Epithelial cell of esophagus (primary cell): ENCODE measurements at regions not wholly inside any gene's neighbourhood (a gene's known extent, or its start where the extent isn't known, plus 50 kb on each side); places are given as distances from the start of the nearest gene placed in this dataset.

Source experiments
- DNase-seq: peaks from one replicate; pipeline ENCODE4 v3.0.0; 2010; ENCODE audit warnings: low read depth
- H3K4me3 ChIP-seq: 2 replicates; pipeline ENCODE4 v1.5.1; 2011; ENCODE audit warnings: mild to moderate bottlenecking, low read length, control low read depth
- CTCF ChIP-seq: IDR thresholded peaks from 2 replicates; pipeline ENCODE4 v1.5.1; 2011; ENCODE audit warnings: low read depth, mild to moderate bottlenecking, low read length, control low read depth, inconsistent platforms; ENCODE audit not compliant: insufficient read depth; ENCODE audit errors: missing control alignments

GRCh38 chr1:216855810-216856209 lies 132.6 kb upstream of the ESRRG start:
- DNase-seq: no peak
- no peak overlapping the region for H3K4me3 ChIP-seq
- no peak for TF ChIP-seq CTCF

GRCh38 chr1:216854836-216855484 lies 131.7 kb upstream of the ESRRG start:
- H3K4me3 ChIP-seq: no peak overlapping the region
- TF ChIP-seq CTCF: no peak
- no peak for DNase-seq

GRCh38 chr1:216851073-216851472 lies 127.8 kb upstream of the ESRRG start:
- no peak for TF ChIP-seq CTCF
- H3K4me3 ChIP-seq: no peak overlapping the region
- no peak for DNase-seq

GRCh38 chr1:216849146-216849545 lies 125.9 kb upstream of the ESRRG start:
- no peak overlapping the region for H3K4me3 ChIP-seq
- TF ChIP-seq CTCF: no peak
- no peak for DNase-seq

- peak; percentile 43 for DNase-seq
- no peak for TF ChIP-seq CTCF
- no peak overlapping the region for H3K4me3 ChIP-seq
Measured at GRCh38 chr1:216847397-216848036, 124.3 kb upstream of the ESRRG start.

- no peak overlapping the region for H3K4me3 ChIP-seq
- no peak for DNase-seq
- TF ChIP-seq CTCF: no peak
Measured at GRCh38 chr1:216846339-216846738, 123.1 kb upstream of the ESRRG start.

GRCh38 chr1:216843409-216843808 lies 120.2 kb upstream of the ESRRG start:
- DNase-seq: no peak
- TF ChIP-seq CTCF: no peak
- H3K4me3 ChIP-seq: no peak overlapping the region
